GM21723 (cell line): ENCODE measurements at regions not wholly inside any gene's neighbourhood (a gene's known extent, or its start where the extent isn't known, plus 50 kb on each side); places are given as distances from the start of the nearest gene placed in this dataset.

Experiments
- ATAC-seq: cut with Tn5 transposase; IDR thresholded peaks from one replicate; pipeline ENCODE4 v1.9.1; 2021; ENCODE audit warnings: mild to moderate bottlenecking, moderate library complexity; ENCODE audit not compliant: unreplicated experiment

GRCh38 chr4:45795135-45795534, 328.7 kb downstream of the GABRG1 start:
- no peak for ATAC-seq

- ATAC-seq = no peak
Measured at GRCh38 chr4:45778514-45778913, 345.3 kb downstream of the GABRG1 start.

- ATAC-seq = no peak
Measured at GRCh38 chr4:45776146-45776545, 347.7 kb downstream of the GABRG1 start.

GRCh38 chr4:45770958-45771357, 352.9 kb downstream of the GABRG1 start:
- ATAC-seq = no peak

GRCh38 chr4:45765521-45765920, 358.3 kb downstream of the GABRG1 start:
- ATAC-seq = no peak

- ATAC-seq = no peak
Measured at GRCh38 chr4:45751877-45752530, 371.9 kb downstream of the GABRG1 start.

GRCh38 chr4:45750721-45751120, 373.1 kb downstream of the GABRG1 start:
- no peak for ATAC-seq

GRCh38 chr4:45745741-45746140, 378.1 kb downstream of the GABRG1 start:
- no peak for ATAC-seq

GRCh38 chr4:45741897-45742296, 382.0 kb downstream of the GABRG1 start:
- ATAC-seq = no peak

- no peak for ATAC-seq
Measured at GRCh38 chr4:45732161-45732560, 391.7 kb downstream of the GABRG1 start.

- ATAC-seq = no peak
Measured at GRCh38 chr4:45716093-45716492, 407.8 kb downstream of the GABRG1 start.

GRCh38 chr4:45713996-45714395, 409.9 kb downstream of the GABRG1 start:
- no peak for ATAC-seq

GRCh38 chr4:45701621-45702020, 422.2 kb downstream of the GABRG1 start:
- ATAC-seq = no peak

- ATAC-seq = no peak
Measured at GRCh38 chr4:45693746-45694145, 430.1 kb downstream of the GABRG1 start.

GRCh38 chr4:45692131-45692735, 431.6 kb downstream of the GABRG1 start:
- ATAC-seq = no peak

GRCh38 chr4:45688341-45688740, 435.5 kb downstream of the GABRG1 start:
- ATAC-seq = no peak

- ATAC-seq = no peak
Measured at GRCh38 chr4:45679411-45679810, 444.4 kb downstream of the GABRG1 start.

GRCh38 chr4:45668128-45668527, 455.7 kb downstream of the GABRG1 start:
- ATAC-seq = no peak

- no peak for ATAC-seq
Measured at GRCh38 chr4:45663628-45664081, 460.2 kb downstream of the GABRG1 start.

GRCh38 chr4:45663003-45663402, 460.9 kb downstream of the GABRG1 start:
- ATAC-seq = no peak

GRCh38 chr4:45661893-45662292, 462.0 kb downstream of the GABRG1 start:
- no peak for ATAC-seq

GRCh38 chr4:45650545-45650944, 473.3 kb downstream of the GABRG1 start:
- ATAC-seq = no peak

GRCh38 chr4:45648846-45649245, 475.0 kb downstream of the GABRG1 start:
- ATAC-seq = no peak
